ENCODE measurements at regions not wholly inside any gene's neighbourhood (a gene's known extent, or its start where the extent isn't known, plus 50 kb on each side); places are given as distances from the start of the nearest gene placed in this dataset.

GRCh38 chr18:23380001-23380550 lies 73.0 kb upstream of the RIOK3 start:
- peaks cover 4 to 29% (median 23%) of the 10 kb centered on the region in 3 donors for H3K36me3 Mint-ChIP-seq
- no peak for DNase-seq
- H3K27ac Mint-ChIP-seq: no peak overlapping the region
- no peaks in the 10 kb centered on the region for H3K27me3 Mint-ChIP-seq (ENCODE audit: low read depth in 3 of 3)
- peaks cover 10 to 17% of the 10 kb centered on the region in 2 donors for H3K4me1 Mint-ChIP-seq
- no peaks in the 10 kb centered on the region for H3K9me3 Mint-ChIP-seq
- H3K4me3 Mint-ChIP-seq: no peak overlapping the region

- H3K9me3 Mint-ChIP-seq: no peaks in the 10 kb centered on the region
- H3K27me3 Mint-ChIP-seq (ENCODE audit: low read depth in 3 of 3): peaks cover 0 to 2% (median 0%) of the 10 kb centered on the region in 3 donors
- H3K4me3 Mint-ChIP-seq: no peak overlapping the region
- no peak for DNase-seq
- H3K4me1 Mint-ChIP-seq: peaks cover 18 to 23% of the 10 kb centered on the region in 2 donors
- H3K27ac Mint-ChIP-seq: no peak overlapping the region
- H3K36me3 Mint-ChIP-seq: peaks cover 4 to 31% (median 27%) of the 10 kb centered on the region in 3 donors
Observed at GRCh38 chr18:23380817-23381216, 72.3 kb upstream of the RIOK3 start.

GRCh38 chr18:23383494-23383893 lies 69.6 kb upstream of the RIOK3 start:
- Mint-ChIP-seq H3K9me3 (no peaks in the 10 kb centered on the region), H3K27me3 (ENCODE audit: low read depth in 3 of 3) (peaks cover 0 to 2% (median 0%) of the 10 kb centered on the region in 3 donors), H3K36me3 (peaks cover 4 to 31% (median 16%) of the 10 kb centered on the region in 3 donors), H3K4me1 (peaks cover 34 to 36% of the 10 kb centered on the region in 2 donors), H3K4me3 (no peak overlapping the region), H3K27ac (peak overlapping the region in 2 of 6 donors; percentile 30 to 33)
- DNase-seq: no peak

GRCh38 chr18:23384778-23385736 lies 68.0 kb upstream of the RIOK3 start:
- Mint-ChIP-seq H3K36me3 (peaks cover 4 to 31% (median 19%) of the 10 kb centered on the region in 3 donors), H3K4me1 (peaks cover 32 to 36% of the 10 kb centered on the region in 2 donors), H3K27me3 (ENCODE audit: low read depth in 3 of 3) (peaks cover 0 to 2% (median 0%) of the 10 kb centered on the region in 3 donors), H3K9me3 (no peaks in the 10 kb centered on the region), H3K27ac (peak overlapping the region; percentile 47 to 86 (median 75)), H3K4me3 (peak overlapping the region; percentile 6 to 67 (median 43))
- no peak for DNase-seq

GRCh38 chr18:23386317-23386716 lies 66.8 kb upstream of the RIOK3 start:
- peaks cover 0 to 2% (median 0%) of the 10 kb centered on the region in 3 donors for H3K27me3 Mint-ChIP-seq (ENCODE audit: low read depth in 3 of 3)

GRCh38 chr18:23387265-23387664 lies 65.8 kb upstream of the RIOK3 start:
- no peak overlapping the region for H3K4me3 Mint-ChIP-seq
- no peak overlapping the region for H3K27ac Mint-ChIP-seq
- H3K36me3 Mint-ChIP-seq: peaks cover 0 to 21% (median 15%) of the 10 kb centered on the region in 3 donors
- DNase-seq: no peak
- H3K27me3 Mint-ChIP-seq (ENCODE audit: low read depth in 3 of 3): peaks cover 0 to 2% (median 0%) of the 10 kb centered on the region in 3 donors
- H3K9me3 Mint-ChIP-seq: no peaks in the 10 kb centered on the region
- peaks cover 32 to 38% of the 10 kb centered on the region in 2 donors for H3K4me1 Mint-ChIP-seq

More at GRCh38 chr18:23386317-23386716, 66.8 kb upstream of the RIOK3 start:
- Mint-ChIP-seq H3K36me3 (peaks cover 0 to 26% (median 15%) of the 10 kb centered on the region in 3 donors), H3K4me1 (peaks cover 32 to 36% of the 10 kb centered on the region in 2 donors), H3K4me3 (no peak overlapping the region), H3K27ac (peak overlapping the region in 3 of 6 donors; percentile 43 to 80 (median 45)), H3K9me3 (no peaks in the 10 kb centered on the region)
- no peak for DNase-seq

GRCh38 chr18:23388357-23388756 lies 64.7 kb upstream of the RIOK3 start:
- DNase-seq: no peak
- Mint-ChIP-seq H3K27ac (no peak overlapping the region), H3K9me3 (no peaks in the 10 kb centered on the region), H3K27me3 (ENCODE audit: low read depth in 3 of 3) (peaks cover 0 to 2% (median 0%) of the 10 kb centered on the region in 3 donors), H3K4me3 (no peak overlapping the region), H3K4me1 (peaks cover 33 to 48% of the 10 kb centered on the region in 2 donors), H3K36me3 (peaks cover 0 to 16% (median 14%) of the 10 kb centered on the region in 3 donors)

- peaks cover 0 to 2% (median 0%) of the 10 kb centered on the region in 3 donors for H3K27me3 Mint-ChIP-seq (ENCODE audit: low read depth in 3 of 3)
- H3K9me3 Mint-ChIP-seq: no peaks in the 10 kb centered on the region
- H3K27ac Mint-ChIP-seq: no peak overlapping the region
- DNase-seq: no peak
- peaks cover 0 to 20% (median 7%) of the 10 kb centered on the region in 3 donors for H3K36me3 Mint-ChIP-seq
- H3K4me3 Mint-ChIP-seq: no peak overlapping the region
- peaks cover 27 to 53% of the 10 kb centered on the region in 2 donors for H3K4me1 Mint-ChIP-seq
Observed at GRCh38 chr18:23391156-23391555, 61.9 kb upstream of the RIOK3 start.

- Mint-ChIP-seq H3K36me3 (peaks cover 0 to 20% (median 4%) of the 10 kb centered on the region in 3 donors), H3K9me3 (no peaks in the 10 kb centered on the region), H3K27ac (peak overlapping the region; percentile 44 to 83 (median 74)), H3K27me3 (ENCODE audit: low read depth in 3 of 3) (peaks cover 0 to 2% (median 1%) of the 10 kb centered on the region in 3 donors), H3K4me1 (peaks cover 52 to 80% of the 10 kb centered on the region in 2 donors), H3K4me3 (peak overlapping the region; percentile 32 to 63 (median 44))
- peak; percentile 38 to 53 (median 44) for DNase-seq
Observed at GRCh38 chr18:23397907-23398306, 55.2 kb upstream of the RIOK3 start.

GRCh38 chr18:23398401-23398800 lies 54.7 kb upstream of the RIOK3 start:
- DNase-seq: no peak
- Mint-ChIP-seq H3K9me3 (no peaks in the 10 kb centered on the region), H3K27me3 (ENCODE audit: low read depth in 3 of 3) (peaks cover 0 to 2% (median 1%) of the 10 kb centered on the region in 3 donors), H3K4me1 (peaks cover 48 to 75% of the 10 kb centered on the region in 2 donors), H3K27ac (peak overlapping the region; percentile 31 to 83 (median 70)), H3K4me3 (peak overlapping the region; percentile 41 to 63 (median 44)), H3K36me3 (peaks cover 0 to 20% (median 3%) of the 10 kb centered on the region in 3 donors)

- Mint-ChIP-seq H3K27me3 (ENCODE audit: low read depth in 3 of 3) (peaks cover 0 to 2% (median 1%) of the 10 kb centered on the region in 3 donors), H3K36me3 (peaks cover 2 to 23% (median 5%) of the 10 kb centered on the region in 3 donors), H3K27ac (peak overlapping the region; percentile 44 to 85 (median 82)), H3K9me3 (no peaks in the 10 kb centered on the region), H3K4me1 (peaks cover 45 to 68% of the 10 kb centered on the region in 2 donors), H3K4me3 (peak overlapping the region in 3 of 5 donors; percentile 26 to 31 (median 30))
- DNase-seq: no peak
Observed at GRCh38 chr18:23399067-23399466, 54.0 kb upstream of the RIOK3 start.

GRCh38 chr18:23400918-23401317 lies 52.2 kb upstream of the RIOK3 start:
- Mint-ChIP-seq H3K4me3 (no peak overlapping the region), H3K27ac (no peak overlapping the region), H3K9me3 (no peaks in the 10 kb centered on the region), H3K27me3 (ENCODE audit: low read depth in 3 of 3) (peaks cover 0 to 1% (median 0%) of the 10 kb centered on the region in 3 donors), H3K36me3 (peaks cover 7 to 15% (median 10%) of the 10 kb centered on the region in 3 donors), H3K4me1 (peaks cover 34 to 59% of the 10 kb centered on the region in 2 donors)
- no peak for DNase-seq

GRCh38 chr18:23401400-23402347 lies 51.4 kb upstream of the RIOK3 start:
- Mint-ChIP-seq H3K27ac (peak overlapping the region in 2 of 6 donors; percentile 22 to 66), H3K4me1 (peaks cover 31 to 58% of the 10 kb centered on the region in 2 donors), H3K9me3 (no peaks in the 10 kb centered on the region), H3K4me3 (no peak overlapping the region), H3K27me3 (ENCODE audit: low read depth in 3 of 3) (peaks cover 0 to 1% (median 0%) of the 10 kb centered on the region in 3 donors), H3K36me3 (peaks cover 7 to 15% (median 10%) of the 10 kb centered on the region in 3 donors)
- no peak for DNase-seq

All from immature natural killer cell (primary cell).